Activated naive CD8-positive, alpha-beta T cell treated with anti-CD3 and anti-CD28 coated beads, Interleukin-2, amount 10 ng/mL, durations not matched to agents 7 days and 5 days (primary cell): ENCODE measurements at regions not wholly inside any gene's neighbourhood (a gene's known extent, or its start where the extent isn't known, plus 50 kb on each side); places are given as distances from the start of the nearest gene placed in this dataset.
"Not testable (repeated sequence)": the region's sequence is repeated elsewhere in the genome, so short reads cannot be mapped to it uniquely, and the experiment has no call there.

ENCODE experiments used
- ATAC-seq: fragments of 150-1000 bp; cut with Tn5 transposase; one replicate; pipeline ENCODE4 v1.10.0; 2021; ENCODE audit warnings: low read depth, moderate library complexity
- POLR2A ChIA-PET: fragments of 350-600 bp; sonication (Branson Sonifier 250); formaldehyde crosslinking; loops from one replicate; lab custom pipeline; 2021; ENCODE audit warnings: antibody characterized with exemption; lab: Charles Lee
- DNase-seq: peaks from one replicate; pipeline ENCODE4 v3.0.0; 2021
- H3K27ac Mint-ChIP-seq: one replicate; pipeline ENCODE4 v1.8.0; 2022; ENCODE audit warnings: mild to moderate bottlenecking, mixed read lengths
- H3K27me3 Mint-ChIP-seq: one replicate; pipeline ENCODE4 v1.8.0; 2022; ENCODE audit warnings: mild to moderate bottlenecking, moderate library complexity, mixed read lengths
- H3K36me3 Mint-ChIP-seq: one replicate; pipeline ENCODE4 v1.8.0; 2021; ENCODE audit warnings: mild to moderate bottlenecking, mixed read lengths
- H3K4me1 Mint-ChIP-seq: one replicate; pipeline ENCODE4 v1.8.0; 2021; ENCODE audit warnings: mixed read lengths
- H3K4me3 Mint-ChIP-seq: one replicate; pipeline ENCODE4 v1.8.0; 2022; ENCODE audit warnings: mild to moderate bottlenecking, moderate library complexity, mixed read lengths
- H3K9me3 Mint-ChIP-seq: one replicate; pipeline ENCODE4 v1.8.0; 2021; ENCODE audit warnings: mixed read lengths

GRCh38 chr4:128682942-128683666, 126.4 kb upstream of the JADE1 start:
- no peak overlapping the region for H3K27ac Mint-ChIP-seq
- no peak for DNase-seq
- no peaks in the 10 kb centered on the region for H3K4me1 Mint-ChIP-seq
- POLR2A ChIA-PET, result no interaction called here
- peaks cover 16% of the 10 kb centered on the region for H3K27me3 Mint-ChIP-seq
- no peak overlapping the region for H3K4me3 Mint-ChIP-seq
- ATAC-seq, result no peak
- H3K9me3 Mint-ChIP-seq, result peaks cover 6% of the 10 kb centered on the region
- H3K36me3 Mint-ChIP-seq, result no peaks in the 10 kb centered on the region

GRCh38 chr4:128676095-128676494, 133.4 kb upstream of the JADE1 start:
- Mint-ChIP-seq H3K36me3 (no peaks in the 10 kb centered on the region), H3K9me3 (no peaks in the 10 kb centered on the region)

GRCh38 chr4:128675083-128675482, 134.4 kb upstream of the JADE1 start:
- ATAC-seq, result no peak

More at GRCh38 chr4:128676095-128676494, 133.4 kb upstream of the JADE1 start:
- Mint-ChIP-seq H3K27ac (no peak overlapping the region), H3K4me3 (no peak overlapping the region), H3K4me1 (no peaks in the 10 kb centered on the region), H3K27me3 (peaks cover 7% of the 10 kb centered on the region)
- ATAC-seq, result no peak
- POLR2A ChIA-PET, result no interaction called here
- no peak for DNase-seq

GRCh38 chr4:128673159-128673558, 136.3 kb upstream of the JADE1 start:
- DNase-seq, H3K27me3 Mint-ChIP-seq, H3K4me3 Mint-ChIP-seq, H3K36me3 Mint-ChIP-seq, ATAC-seq, POLR2A ChIA-PET, H3K27ac Mint-ChIP-seq, H3K4me1 Mint-ChIP-seq, H3K9me3 Mint-ChIP-seq: not testable (repeated sequence)

More at GRCh38 chr4:128675083-128675482, 134.4 kb upstream of the JADE1 start:
- H3K9me3 Mint-ChIP-seq, result no peaks in the 10 kb centered on the region
- DNase-seq, result no peak
- H3K27ac Mint-ChIP-seq, result no peak overlapping the region
- peaks cover 5% of the 10 kb centered on the region for H3K27me3 Mint-ChIP-seq
- no peaks in the 10 kb centered on the region for H3K36me3 Mint-ChIP-seq
- POLR2A ChIA-PET, result no interaction called here
- no peaks in the 10 kb centered on the region for H3K4me1 Mint-ChIP-seq
- no peak overlapping the region for H3K4me3 Mint-ChIP-seq

GRCh38 chr4:128672596-128672995, 136.9 kb upstream of the JADE1 start:
- H3K27ac Mint-ChIP-seq, H3K27me3 Mint-ChIP-seq, DNase-seq, H3K9me3 Mint-ChIP-seq, H3K36me3 Mint-ChIP-seq, ATAC-seq, H3K4me1 Mint-ChIP-seq, POLR2A ChIA-PET, H3K4me3 Mint-ChIP-seq: not testable (repeated sequence)

- Mint-ChIP-seq H3K4me3 (no peak overlapping the region), H3K27me3 (no peaks in the 10 kb centered on the region), H3K27ac (no peak overlapping the region), H3K4me1 (no peaks in the 10 kb centered on the region), H3K36me3 (no peaks in the 10 kb centered on the region), H3K9me3 (no peaks in the 10 kb centered on the region)
- DNase-seq (no peak), ATAC-seq (no peak)
- POLR2A ChIA-PET, result no interaction called here
These were observed 139.0 kb upstream of the JADE1 start for GRCh38 chr4:128670513-128670912.

- Mint-ChIP-seq H3K27me3 (no peaks in the 10 kb centered on the region), H3K9me3 (no peaks in the 10 kb centered on the region)
These were observed 140.9 kb upstream of the JADE1 start for GRCh38 chr4:128668566-128668965.

GRCh38 chr4:128665514-128665913, 144.0 kb upstream of the JADE1 start:
- no peak overlapping the region for H3K4me3 Mint-ChIP-seq

More at GRCh38 chr4:128668566-128668965, 140.9 kb upstream of the JADE1 start:
- Mint-ChIP-seq H3K36me3 (no peaks in the 10 kb centered on the region), H3K4me3 (no peak overlapping the region), H3K27ac (no peak overlapping the region), H3K4me1 (no peaks in the 10 kb centered on the region)
- DNase-seq, result no peak
- ATAC-seq, result no peak
- POLR2A ChIA-PET, result no interaction called here

GRCh38 chr4:128663325-128663724, 146.2 kb upstream of the JADE1 start:
- Mint-ChIP-seq H3K27me3 (no peaks in the 10 kb centered on the region), H3K4me1 (peaks cover 2% of the 10 kb centered on the region), H3K27ac (no peak overlapping the region), H3K9me3 (no peaks in the 10 kb centered on the region), H3K4me3 (no peak overlapping the region), H3K36me3 (no peaks in the 10 kb centered on the region)
- peak; percentile 36 for ATAC-seq
- DNase-seq, result no peak
- POLR2A ChIA-PET, result no interaction called here

More at GRCh38 chr4:128665514-128665913, 144.0 kb upstream of the JADE1 start:
- no peak for ATAC-seq
- DNase-seq, result no peak
- H3K36me3 Mint-ChIP-seq, result no peaks in the 10 kb centered on the region
- H3K4me1 Mint-ChIP-seq, result peaks cover 2% of the 10 kb centered on the region
- H3K27me3 Mint-ChIP-seq, result no peaks in the 10 kb centered on the region
- POLR2A ChIA-PET, result no interaction called here
- H3K27ac Mint-ChIP-seq, result no peak overlapping the region
- no peaks in the 10 kb centered on the region for H3K9me3 Mint-ChIP-seq

GRCh38 chr4:128661479-128661878, 148.0 kb upstream of the JADE1 start:
- H3K27ac Mint-ChIP-seq, result no peak overlapping the region

GRCh38 chr4:128660361-128661215, 148.9 kb upstream of the JADE1 start:
- POLR2A ChIA-PET, result no interaction called here
- Mint-ChIP-seq H3K36me3 (no peaks in the 10 kb centered on the region), H3K4me1 (peaks cover 2% of the 10 kb centered on the region)

More at GRCh38 chr4:128661479-128661878, 148.0 kb upstream of the JADE1 start:
- POLR2A ChIA-PET, result no interaction called here
- H3K36me3 Mint-ChIP-seq, result no peaks in the 10 kb centered on the region
- DNase-seq, result no peak
- no peak for ATAC-seq
- H3K9me3 Mint-ChIP-seq, result no peaks in the 10 kb centered on the region
- peaks cover 2% of the 10 kb centered on the region for H3K4me1 Mint-ChIP-seq
- no peak overlapping the region for H3K4me3 Mint-ChIP-seq
- peaks cover under 1% of the 10 kb centered on the region for H3K27me3 Mint-ChIP-seq

GRCh38 chr4:128658214-128658631, 151.3 kb upstream of the JADE1 start:
- no peaks in the 10 kb centered on the region for H3K36me3 Mint-ChIP-seq
- peaks cover 2% of the 10 kb centered on the region for H3K27me3 Mint-ChIP-seq
- H3K27ac Mint-ChIP-seq, result no peak overlapping the region
- H3K9me3 Mint-ChIP-seq, result no peaks in the 10 kb centered on the region
- no peak for ATAC-seq
- POLR2A ChIA-PET, result no interaction called here
- no peaks in the 10 kb centered on the region for H3K4me1 Mint-ChIP-seq
- no peak for DNase-seq
- H3K4me3 Mint-ChIP-seq, result no peak overlapping the region

More at GRCh38 chr4:128660361-128661215, 148.9 kb upstream of the JADE1 start:
- peaks cover 2% of the 10 kb centered on the region for H3K27me3 Mint-ChIP-seq
- H3K4me3 Mint-ChIP-seq, result no peak overlapping the region
- H3K27ac Mint-ChIP-seq, result no peak overlapping the region
- ATAC-seq (no peak), DNase-seq (no peak)
- H3K9me3 Mint-ChIP-seq, result no peaks in the 10 kb centered on the region

- Mint-ChIP-seq H3K4me1 (no peaks in the 10 kb centered on the region), H3K9me3 (no peaks in the 10 kb centered on the region), H3K4me3 (no peak overlapping the region), H3K27me3 (peaks cover 2% of the 10 kb centered on the region), H3K27ac (no peak overlapping the region), H3K36me3 (no peaks in the 10 kb centered on the region)
- no peak for ATAC-seq
- POLR2A ChIA-PET, result no interaction called here
- no peak for DNase-seq
These were observed 151.9 kb upstream of the JADE1 start for GRCh38 chr4:128657638-128658037.

GRCh38 chr4:128654465-128654864, 155.0 kb upstream of the JADE1 start:
- ATAC-seq, result no peak
- H3K9me3 Mint-ChIP-seq, result no peaks in the 10 kb centered on the region
- POLR2A ChIA-PET, result no interaction called here

More at GRCh38 chr4:128654465-128654864, 155.0 kb upstream of the JADE1 start:
- no peaks in the 10 kb centered on the region for H3K4me1 Mint-ChIP-seq
- H3K4me3 Mint-ChIP-seq, result no peak overlapping the region
- peaks cover 2% of the 10 kb centered on the region for H3K27me3 Mint-ChIP-seq
- H3K27ac Mint-ChIP-seq, result no peak overlapping the region
- no peaks in the 10 kb centered on the region for H3K36me3 Mint-ChIP-seq
- DNase-seq, result no peak
